ENCODE measurements at regions not wholly inside any gene's neighbourhood (a gene's known extent, or its start where the extent isn't known, plus 50 kb on each side); places are given as distances from the start of the nearest gene placed in this dataset.

DNA sequence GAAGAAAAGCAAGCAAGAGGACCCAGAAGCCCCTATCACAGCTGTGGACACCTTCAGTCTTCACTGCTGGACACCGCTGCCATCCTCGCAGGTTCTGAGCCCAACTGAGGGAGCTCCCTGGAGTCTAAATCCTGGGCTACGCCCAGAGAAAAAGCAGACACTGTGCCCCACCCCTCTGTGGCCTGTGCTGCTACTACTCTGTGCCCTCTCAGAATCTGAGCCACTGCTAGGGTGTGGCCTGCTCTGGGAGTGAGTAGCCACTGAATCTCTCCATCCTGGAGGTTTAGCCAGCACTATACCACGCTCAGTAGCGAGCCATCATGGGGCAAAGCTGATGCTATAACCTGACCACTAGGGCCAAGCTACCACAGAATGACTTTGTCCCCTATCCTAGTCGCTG is 338.2 kb downstream of the NPR3 start (continued):
- TF ChIP-seq FOXM1 (IDR thresholded peaks at IDR 0.05; ENCODE audit: low read depth) (no peak), FOXM1 (CRISPR knock-in tag; IDR thresholded peaks at IDR 0.05; ENCODE audit: low read depth) (no peak), HCFC1 (IDR thresholded peaks at IDR 0.05; ENCODE audit: low read depth, low read length) (no peak), NCOA4 (IDR thresholded peaks at IDR 0.05; ENCODE audit: partially characterized antibody) (no peak), HDAC2 (IDR thresholded peaks at IDR 0.05) (no peak), BMI1 (IDR thresholded peaks at IDR 0.05; ENCODE audit: low read length) (no peak), E2F3 (CRISPR knock-in tag; IDR thresholded peaks at IDR 0.05) (no peak), TRIM28 (IDR thresholded peaks at IDR 0.05) (no peak), KAT7 (CRISPR knock-in tag; IDR thresholded peaks at IDR 0.05; ENCODE audit: borderline replicate concordance) (no peak), POLR2G (IDR thresholded peaks at IDR 0.05; ENCODE audit: low read depth, low read length) (no peak), ZNF121 (CRISPR knock-in tag; conservative IDR thresholded peaks at IDR 0.05) (no peak)
- TF ChIP-seq, protein P1, sequence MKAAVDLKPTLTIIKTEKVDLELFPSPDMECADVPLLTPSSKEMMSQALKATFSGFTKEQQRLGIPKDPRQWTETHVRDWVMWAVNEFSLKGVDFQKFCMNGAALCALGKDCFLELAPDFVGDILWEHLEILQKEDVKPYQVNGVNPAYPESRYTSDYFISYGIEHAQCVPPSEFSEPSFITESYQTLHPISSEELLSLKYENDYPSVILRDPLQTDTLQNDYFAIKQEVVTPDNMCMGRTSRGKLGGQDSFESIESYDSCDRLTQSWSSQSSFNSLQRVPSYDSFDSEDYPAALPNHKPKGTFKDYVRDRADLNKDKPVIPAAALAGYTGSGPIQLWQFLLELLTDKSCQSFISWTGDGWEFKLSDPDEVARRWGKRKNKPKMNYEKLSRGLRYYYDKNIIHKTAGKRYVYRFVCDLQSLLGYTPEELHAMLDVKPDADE (conservative IDR thresholded peaks at IDR 0.05; ENCODE audit: control insufficient read depth, low read depth, low read length), result no peak
- TF ChIP-seq, protein P2, sequence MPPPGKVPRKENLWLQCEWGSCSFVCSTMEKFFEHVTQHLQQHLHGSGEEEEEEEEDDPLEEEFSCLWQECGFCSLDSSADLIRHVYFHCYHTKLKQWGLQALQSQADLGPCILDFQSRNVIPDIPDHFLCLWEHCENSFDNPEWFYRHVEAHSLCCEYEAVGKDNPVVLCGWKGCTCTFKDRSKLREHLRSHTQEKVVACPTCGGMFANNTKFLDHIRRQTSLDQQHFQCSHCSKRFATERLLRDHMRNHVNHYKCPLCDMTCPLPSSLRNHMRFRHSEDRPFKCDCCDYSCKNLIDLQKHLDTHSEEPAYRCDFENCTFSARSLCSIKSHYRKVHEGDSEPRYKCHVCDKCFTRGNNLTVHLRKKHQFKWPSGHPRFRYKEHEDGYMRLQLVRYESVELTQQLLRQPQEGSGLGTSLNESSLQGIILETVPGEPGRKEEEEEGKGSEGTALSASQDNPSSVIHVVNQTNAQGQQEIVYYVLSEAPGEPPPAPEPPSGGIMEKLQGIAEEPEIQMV (tag; conservative IDR thresholded peaks at IDR 0.05; ENCODE audit: low read depth), result no peak
- TF ChIP-seq, protein P3, sequence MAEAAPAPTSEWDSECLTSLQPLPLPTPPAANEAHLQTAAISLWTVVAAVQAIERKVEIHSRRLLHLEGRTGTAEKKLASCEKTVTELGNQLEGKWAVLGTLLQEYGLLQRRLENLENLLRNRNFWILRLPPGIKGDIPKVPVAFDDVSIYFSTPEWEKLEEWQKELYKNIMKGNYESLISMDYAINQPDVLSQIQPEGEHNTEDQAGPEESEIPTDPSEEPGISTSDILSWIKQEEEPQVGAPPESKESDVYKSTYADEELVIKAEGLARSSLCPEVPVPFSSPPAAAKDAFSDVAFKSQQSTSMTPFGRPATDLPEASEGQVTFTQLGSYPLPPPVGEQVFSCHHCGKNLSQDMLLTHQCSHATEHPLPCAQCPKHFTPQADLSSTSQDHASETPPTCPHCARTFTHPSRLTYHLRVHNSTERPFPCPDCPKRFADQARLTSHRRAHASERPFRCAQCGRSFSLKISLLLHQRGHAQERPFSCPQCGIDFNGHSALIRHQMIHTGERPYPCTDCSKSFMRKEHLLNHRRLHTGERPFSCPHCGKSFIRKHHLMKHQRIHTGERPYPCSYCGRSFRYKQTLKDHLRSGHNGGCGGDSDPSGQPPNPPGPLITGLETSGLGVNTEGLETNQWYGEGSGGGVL (CRISPR knock-in tag; IDR thresholded peaks at IDR 0.05), result no peak
